Natural killer cell treated with Interleukin-12 subunit alpha and Interleukin-12 subunit beta and Interleukin-15 and Interleukin-18, amount 100 ng/mL, for 72 hours (primary cell): ENCODE measurements at regions not wholly inside any gene's neighbourhood (a gene's known extent, or its start where the extent isn't known, plus 50 kb on each side); places are given as distances from the start of the nearest gene placed in this dataset.
"Not testable (repeated sequence)": the region's sequence is repeated elsewhere in the genome, so short reads cannot be mapped to it uniquely, and the experiment has no call there.

Experiments used
- ATAC-seq, 2 donors: fragments of 150-1000 bp; cut with Tn5 transposase in 1 of 2; sonication (Bioruptor Pico), chemical (Tn5 transposase) in 1 of 2; 2 replicates each; pipeline ENCODE4 v1.10.0; 2021
- DNase-seq: peaks from one replicate; pipeline ENCODE4 v3.0.0; 2022; ENCODE audit warnings: low spot score
- H3K27ac Mint-ChIP-seq, 2 donors: 1 replicate in 1 of 2; 2 replicates in 1 of 2; pipeline ENCODE4 v1.8.0; 2022; ENCODE audit warnings: mixed read lengths in 2 of 2, mild to moderate bottlenecking in 1 of 2, moderate library complexity in 1 of 2
- H3K27me3 Mint-ChIP-seq, 2 donors: 1 replicate in 1 of 2; 2 replicates in 1 of 2; pipeline ENCODE4 v1.8.0; 2022; ENCODE audit warnings: mixed read lengths in 2 of 2
- H3K36me3 Mint-ChIP-seq: one replicate; pipeline ENCODE4 v1.8.0; 2022; ENCODE audit warnings: mixed read lengths
- H3K4me1 Mint-ChIP-seq, 2 donors: 1 replicate in 1 of 2; 2 replicates in 1 of 2; pipeline ENCODE4 v1.8.0; 2022; ENCODE audit warnings: low read depth in 2 of 2, mixed read lengths in 2 of 2, mild to moderate bottlenecking in 1 of 2
- H3K4me3 Mint-ChIP-seq: one replicate; pipeline ENCODE4 v1.8.0; 2022; ENCODE audit warnings: mixed read lengths
- H3K9me3 Mint-ChIP-seq: 2 replicates; pipeline ENCODE4 v1.8.0; 2022; ENCODE audit warnings: mixed read lengths

DNA sequence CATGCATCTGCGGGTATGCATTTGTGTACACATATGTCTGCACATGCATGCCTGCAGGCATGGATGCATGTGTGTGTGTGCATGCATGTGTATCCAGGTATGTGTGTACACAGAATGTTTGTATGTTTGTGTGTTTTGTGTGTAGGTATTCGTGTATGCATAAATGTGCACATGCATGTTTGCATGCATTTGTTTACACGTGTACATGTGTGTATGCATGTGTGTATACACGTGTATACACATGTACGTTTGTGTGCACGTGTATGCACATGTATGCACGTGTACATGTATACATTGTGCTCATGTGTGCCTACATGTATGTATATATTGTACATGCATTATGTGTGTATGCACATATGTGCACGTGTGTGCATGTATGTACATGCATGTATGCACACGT lies 171.4 kb upstream of the ZNF322 start:
- not testable (repeated sequence) for H3K4me3 Mint-ChIP-seq, H3K27ac Mint-ChIP-seq, H3K4me1 Mint-ChIP-seq, H3K36me3 Mint-ChIP-seq, H3K27me3 Mint-ChIP-seq, H3K9me3 Mint-ChIP-seq, ATAC-seq, DNase-seq

GRCh38 chr6:26835707-26836106 lies 176.2 kb upstream of the ZNF322 start:
- DNase-seq, H3K4me1 Mint-ChIP-seq, H3K4me3 Mint-ChIP-seq, H3K36me3 Mint-ChIP-seq, H3K27me3 Mint-ChIP-seq, H3K9me3 Mint-ChIP-seq, ATAC-seq, H3K27ac Mint-ChIP-seq: not testable (repeated sequence)

- ATAC-seq, DNase-seq, H3K27ac Mint-ChIP-seq, H3K9me3 Mint-ChIP-seq, H3K27me3 Mint-ChIP-seq, H3K4me3 Mint-ChIP-seq, H3K36me3 Mint-ChIP-seq, H3K4me1 Mint-ChIP-seq: not testable (repeated sequence)
Measured at GRCh38 chr6:26836657-26837056, 177.1 kb upstream of the ZNF322 start.

- H3K36me3 Mint-ChIP-seq, H3K4me1 Mint-ChIP-seq, DNase-seq, H3K27me3 Mint-ChIP-seq, ATAC-seq, H3K9me3 Mint-ChIP-seq, H3K27ac Mint-ChIP-seq, H3K4me3 Mint-ChIP-seq: not testable (repeated sequence)
Measured at GRCh38 chr6:26844823-26845222, 185.3 kb upstream of the ZNF322 start.

DNA sequence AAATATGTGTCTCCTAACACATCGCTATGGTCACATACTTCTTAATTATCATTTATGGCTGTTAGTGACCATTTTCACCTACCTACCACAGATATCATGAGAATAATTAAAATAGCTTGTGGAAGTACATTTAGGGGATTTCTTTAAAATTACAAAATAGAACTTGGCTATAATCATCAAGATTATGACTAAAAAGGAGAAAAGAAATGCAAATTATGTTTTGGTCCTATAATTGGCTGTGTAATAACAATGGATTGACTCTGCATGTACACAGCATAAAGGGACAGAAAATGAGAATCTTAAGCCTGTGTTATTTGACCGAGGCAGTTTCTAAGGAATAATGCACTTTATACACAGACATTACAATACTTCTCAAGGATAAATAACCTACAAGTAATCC lies 197.7 kb upstream of the ZNF322 start:
- H3K36me3 Mint-ChIP-seq, H3K27me3 Mint-ChIP-seq, H3K27ac Mint-ChIP-seq, H3K4me3 Mint-ChIP-seq, H3K4me1 Mint-ChIP-seq, ATAC-seq, DNase-seq, H3K9me3 Mint-ChIP-seq: not testable (repeated sequence)

DNA sequence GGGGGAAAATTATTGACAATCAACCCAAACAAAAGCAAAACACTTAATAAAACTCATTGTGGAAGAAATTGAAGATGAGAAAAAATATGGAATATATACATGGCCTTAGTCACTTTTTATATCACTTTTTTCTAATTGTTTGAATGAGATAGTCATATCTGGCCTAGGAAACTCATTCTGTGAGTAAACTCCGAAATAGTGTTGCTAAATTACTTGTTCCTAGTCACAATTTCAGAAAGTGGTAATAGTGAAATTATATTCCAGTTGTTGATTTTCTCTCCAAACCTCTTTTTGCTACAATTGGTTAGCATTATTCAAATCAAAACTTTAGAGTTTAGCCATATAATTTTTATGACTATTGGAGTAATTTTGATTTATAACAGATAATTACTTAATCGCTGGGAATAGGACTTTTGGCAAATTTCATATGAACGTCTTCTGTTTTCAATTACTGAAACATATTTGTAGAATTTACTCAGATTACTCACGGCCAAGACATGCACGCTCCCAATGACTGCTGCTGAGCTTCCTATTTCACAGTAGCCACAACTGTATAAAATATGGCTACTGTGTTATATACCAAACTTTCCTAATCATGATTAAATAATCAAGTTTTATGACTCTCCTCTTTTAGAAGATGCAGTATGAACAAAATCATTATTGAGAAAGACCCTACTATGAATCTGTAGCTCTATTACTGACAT lies 199.7 kb upstream of the ZNF322 start:
- not testable (repeated sequence) for DNase-seq, H3K27ac Mint-ChIP-seq, ATAC-seq, H3K4me1 Mint-ChIP-seq, H3K9me3 Mint-ChIP-seq, H3K36me3 Mint-ChIP-seq, H3K27me3 Mint-ChIP-seq, H3K4me3 Mint-ChIP-seq

DNA sequence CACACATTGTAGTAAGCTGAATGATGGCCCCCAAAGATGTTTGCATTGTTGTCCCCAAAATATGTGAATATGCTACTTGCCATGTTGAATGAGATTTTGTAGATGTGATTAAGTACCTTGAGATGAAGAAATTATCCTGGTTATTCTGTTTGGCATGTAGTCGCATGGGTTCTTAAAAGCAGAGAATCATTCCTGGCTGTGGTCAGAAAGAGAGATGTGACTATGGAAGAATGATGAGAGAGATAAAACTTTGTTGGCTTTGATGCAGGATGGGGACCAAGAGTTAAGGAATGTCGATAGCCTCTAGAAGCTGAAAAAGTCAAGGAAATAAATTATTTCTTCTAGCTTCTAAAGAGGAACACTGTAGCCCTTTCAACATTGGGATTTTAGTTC lies 200.2 kb upstream of the ZNF322 start:
- H3K4me3 Mint-ChIP-seq, H3K27ac Mint-ChIP-seq, ATAC-seq, H3K36me3 Mint-ChIP-seq, H3K27me3 Mint-ChIP-seq, H3K9me3 Mint-ChIP-seq, DNase-seq, H3K4me1 Mint-ChIP-seq: not testable (repeated sequence)

DNA sequence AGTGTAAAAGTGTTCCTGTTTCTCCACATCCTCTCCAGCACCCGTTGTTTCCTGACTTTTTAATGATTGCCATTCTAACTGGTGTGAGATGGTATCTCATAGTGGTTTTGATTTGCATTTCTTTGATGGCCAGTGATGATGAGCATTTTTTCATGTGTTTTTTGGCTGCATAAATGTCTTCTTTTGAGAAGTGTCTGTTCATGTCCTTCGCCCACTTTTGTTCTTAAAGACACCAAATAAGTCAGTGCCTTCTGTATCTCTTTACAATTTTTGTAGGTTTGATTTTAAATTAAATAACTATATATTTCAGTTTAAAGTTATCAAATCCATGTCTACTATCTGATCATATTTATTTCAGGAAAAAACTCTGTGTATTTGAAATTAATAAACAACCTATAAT lies 202.4 kb upstream of the ZNF322 start:
- ATAC-seq, H3K4me1 Mint-ChIP-seq, H3K36me3 Mint-ChIP-seq, H3K27me3 Mint-ChIP-seq, H3K27ac Mint-ChIP-seq, H3K4me3 Mint-ChIP-seq, DNase-seq, H3K9me3 Mint-ChIP-seq: not testable (repeated sequence)

- not testable (repeated sequence) for H3K36me3 Mint-ChIP-seq, H3K4me3 Mint-ChIP-seq, H3K4me1 Mint-ChIP-seq, ATAC-seq, H3K9me3 Mint-ChIP-seq, H3K27me3 Mint-ChIP-seq, DNase-seq, H3K27ac Mint-ChIP-seq
Measured at GRCh38 chr6:26863641-26864040, 204.1 kb upstream of the ZNF322 start.

DNA sequence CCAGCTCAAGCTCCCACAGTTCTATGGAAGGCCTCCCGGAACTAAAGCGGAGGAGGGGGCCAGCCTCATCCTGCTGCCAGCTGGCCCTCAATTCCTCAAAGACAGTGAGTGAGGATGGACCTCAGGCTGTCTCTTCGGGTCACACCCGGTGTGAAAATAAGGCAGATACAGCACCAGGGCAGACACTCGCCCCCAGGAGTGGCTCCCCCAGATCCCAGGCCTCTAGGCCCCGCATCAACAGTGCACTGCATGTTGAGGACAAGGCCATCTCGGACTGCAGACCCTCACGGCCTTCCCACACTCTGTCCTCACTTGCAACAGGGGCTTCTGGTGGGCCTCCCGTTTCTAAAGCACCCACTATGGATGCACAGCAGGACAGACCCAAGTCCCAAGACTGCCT lies 239.2 kb upstream of the ZNF322 start:
- not testable (repeated sequence) for H3K27me3 Mint-ChIP-seq, H3K36me3 Mint-ChIP-seq, ATAC-seq, H3K4me1 Mint-ChIP-seq, DNase-seq, H3K4me3 Mint-ChIP-seq, H3K9me3 Mint-ChIP-seq, H3K27ac Mint-ChIP-seq

DNA sequence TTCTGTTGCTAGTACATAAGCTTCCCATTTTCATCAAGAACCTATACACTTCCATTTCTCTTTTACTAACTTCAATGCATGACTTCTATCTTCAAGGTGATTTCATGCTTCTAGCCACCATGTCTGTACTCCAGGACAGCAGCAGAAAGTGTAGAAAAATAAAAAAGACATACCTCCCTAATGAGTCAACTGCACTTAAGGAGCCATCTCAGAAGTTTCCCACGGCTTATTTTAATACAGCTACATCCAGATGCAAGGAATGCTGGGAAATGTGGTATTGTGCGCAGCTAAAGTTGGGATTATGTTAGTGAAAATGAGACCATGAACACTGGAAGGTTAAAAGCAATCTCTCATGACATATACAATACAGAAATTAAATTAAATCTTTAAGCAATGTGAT lies 264.7 kb upstream of the ZNF322 start:
- not testable (repeated sequence) for H3K4me3 Mint-ChIP-seq, DNase-seq, H3K27ac Mint-ChIP-seq, H3K4me1 Mint-ChIP-seq, H3K36me3 Mint-ChIP-seq, ATAC-seq, H3K27me3 Mint-ChIP-seq, H3K9me3 Mint-ChIP-seq

DNA sequence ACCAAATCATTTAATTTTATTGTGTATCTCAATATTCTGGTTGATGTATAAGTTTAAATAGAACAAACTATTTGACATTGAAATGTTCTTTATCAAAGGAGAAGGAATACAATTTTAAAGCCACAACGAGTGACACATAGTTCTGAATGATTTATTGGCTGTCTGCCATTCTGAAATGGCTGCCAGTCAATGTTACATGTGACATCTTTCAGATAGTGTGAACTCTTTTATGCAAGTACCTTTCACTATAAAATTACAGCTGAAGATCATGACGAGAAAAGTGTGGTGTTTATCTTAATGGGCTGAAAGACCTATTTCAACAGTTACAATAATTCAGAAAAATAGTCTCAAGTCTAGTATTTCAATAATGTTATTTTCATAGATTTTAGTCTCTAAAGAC lies 268.6 kb upstream of the ZNF322 start:
- H3K27ac Mint-ChIP-seq, DNase-seq, H3K9me3 Mint-ChIP-seq, H3K4me1 Mint-ChIP-seq, ATAC-seq, H3K4me3 Mint-ChIP-seq, H3K36me3 Mint-ChIP-seq, H3K27me3 Mint-ChIP-seq: not testable (repeated sequence)

DNA sequence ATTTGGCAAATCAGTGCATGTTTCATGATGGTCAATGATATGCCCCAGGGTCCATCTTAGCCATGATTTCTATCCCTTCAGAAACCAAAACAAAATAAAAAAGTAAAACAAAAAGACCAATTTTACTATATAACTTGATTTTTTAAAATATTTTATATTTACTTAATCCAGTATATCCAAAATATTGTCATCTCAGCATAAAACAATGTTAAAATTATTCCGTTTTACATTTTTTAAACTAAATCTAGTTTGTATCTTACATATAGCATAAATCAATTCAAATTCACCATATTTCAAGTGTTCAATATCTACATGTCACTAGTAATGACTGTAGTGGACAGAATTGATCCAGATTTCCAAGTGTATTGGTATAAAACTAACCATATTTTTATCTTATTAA lies 277.7 kb upstream of the ZNF322 start:
- not testable (repeated sequence) for ATAC-seq, H3K27ac Mint-ChIP-seq, DNase-seq, H3K9me3 Mint-ChIP-seq, H3K27me3 Mint-ChIP-seq, H3K36me3 Mint-ChIP-seq, H3K4me1 Mint-ChIP-seq, H3K4me3 Mint-ChIP-seq

GRCh38 chr6:26951211-26951610 lies 291.7 kb upstream of the ZNF322 start:
- not testable (repeated sequence) for ATAC-seq, H3K9me3 Mint-ChIP-seq, H3K27ac Mint-ChIP-seq, H3K27me3 Mint-ChIP-seq, H3K36me3 Mint-ChIP-seq, DNase-seq, H3K4me3 Mint-ChIP-seq, H3K4me1 Mint-ChIP-seq

DNA sequence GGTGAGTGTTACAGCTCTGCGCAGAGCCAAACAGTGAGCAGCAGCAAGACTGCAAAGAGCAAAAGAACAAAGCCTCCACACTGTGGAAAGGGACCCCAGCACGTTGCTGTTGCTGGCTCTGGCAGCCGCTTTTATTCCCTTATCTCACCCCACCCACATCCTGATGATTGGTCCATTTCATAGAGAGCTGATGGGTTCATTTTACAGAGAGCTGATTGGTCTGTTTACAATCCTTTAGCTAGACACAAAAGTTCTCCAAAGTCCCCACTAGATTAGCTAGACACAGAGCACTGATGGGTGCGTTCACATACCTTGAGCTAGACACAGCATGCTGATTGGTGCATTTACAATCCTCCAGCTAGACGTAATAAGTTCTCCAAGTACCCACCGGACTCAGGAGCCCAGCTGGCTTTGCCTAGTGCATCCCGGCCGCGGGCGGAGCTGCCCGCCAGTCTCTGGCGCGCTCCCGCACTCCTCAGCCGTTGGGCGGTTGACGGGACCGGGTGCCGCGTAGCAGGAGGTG lies 291.4 kb upstream of the PRSS16 start:
- H3K9me3 Mint-ChIP-seq, H3K27me3 Mint-ChIP-seq, H3K36me3 Mint-ChIP-seq: not testable (repeated sequence)
- H3K4me1 Mint-ChIP-seq = peaks cover 10 to 13% of the 10 kb centered on the region in 2 donors
- ATAC-seq (peak in 1 of 2 donors; percentile 81), DNase-seq (peak; percentile 64)
- H3K4me3 Mint-ChIP-seq = peak overlapping the region; percentile 73
- peak overlapping the region in 1 of 2 donors; percentile 86 for H3K27ac Mint-ChIP-seq
